ENCODE measurements at regions not wholly inside any gene's neighbourhood (a gene's known extent, or its start where the extent isn't known, plus 50 kb on each side); places are given as distances from the start of the nearest gene placed in this dataset.
"Not testable (repeated sequence)": the region's sequence is repeated elsewhere in the genome, so short reads cannot be mapped to it uniquely, and the experiment has no call there.

GRCh38 chr5:28305891-28306290 is 1267.5 kb upstream of the CDH9 start:
- H3K36me3 ChIP-seq (ENCODE audit: insufficient read depth, low read length): no peaks in the 10 kb centered on the region
- H3K79me2 ChIP-seq (ENCODE audit: insufficient read depth, low read length): no peaks in the 10 kb centered on the region
- no peak overlapping the region for H3K4me2 ChIP-seq (ENCODE audit: insufficient read depth, low read length)
- ATAC-seq (ENCODE audit: insufficient read depth, low read depth) (no peak), DNase-seq (no peak)
- no peak overlapping the region for H3K27ac ChIP-seq (ENCODE audit: low read length)
- no peak overlapping the region for H3K9ac ChIP-seq (ENCODE audit: low read depth, low read length)
- peaks cover 1% of the 10 kb centered on the region for H3K9me3 ChIP-seq (ENCODE audit: insufficient read depth, low read length, severe bottlenecking)
- TF ChIP-seq CTCF (IDR thresholded peaks at IDR 0.05; ENCODE audit: borderline replicate concordance, extremely low read depth, low read length, poor library complexity, severe bottlenecking): no peak
- no peak for TF ChIP-seq EZH2 (IDR thresholded peaks at IDR 0.05; ENCODE audit: borderline replicate concordance, low read depth, low read length, severe bottlenecking)
- no peaks in the 10 kb centered on the region for H4K20me1 ChIP-seq (ENCODE audit: insufficient read depth, low read length)
- no peaks in the 10 kb centered on the region for H3K4me1 ChIP-seq (ENCODE audit: insufficient read depth, low read length)
- H3K27me3 ChIP-seq (ENCODE audit: insufficient read depth, low read length, poor library complexity): no peaks in the 10 kb centered on the region
- no peak overlapping the region for H2AFZ ChIP-seq (ENCODE audit: low read depth, low read length)
- no peak overlapping the region for H3K4me3 ChIP-seq (ENCODE audit: low read depth in 1 of 2, low read length in 2 of 2)

- Histone ChIP-seq H3K36me3 (ENCODE audit: insufficient read depth, low read length) (no peaks in the 10 kb centered on the region), H3K4me2 (ENCODE audit: insufficient read depth, low read length) (no peak overlapping the region), H4K20me1 (ENCODE audit: insufficient read depth, low read length) (no peaks in the 10 kb centered on the region), H3K4me3 (ENCODE audit: low read depth in 1 of 2, low read length in 2 of 2) (no peak overlapping the region), H3K9me3 (ENCODE audit: insufficient read depth, low read length, severe bottlenecking) (peaks cover 1% of the 10 kb centered on the region), H3K27ac (ENCODE audit: low read length) (no peak overlapping the region), H3K79me2 (ENCODE audit: insufficient read depth, low read length) (no peaks in the 10 kb centered on the region), H3K4me1 (ENCODE audit: insufficient read depth, low read length) (no peaks in the 10 kb centered on the region), H3K27me3 (ENCODE audit: insufficient read depth, low read length, poor library complexity) (no peaks in the 10 kb centered on the region), H3K9ac (ENCODE audit: low read depth, low read length) (no peak overlapping the region), H2AFZ (ENCODE audit: low read depth, low read length) (no peak overlapping the region)
- DNase-seq (no peak), ATAC-seq (ENCODE audit: insufficient read depth, low read depth) (no peak)
- TF ChIP-seq EZH2 (IDR thresholded peaks at IDR 0.05; ENCODE audit: borderline replicate concordance, low read depth, low read length, severe bottlenecking) (no peak), CTCF (IDR thresholded peaks at IDR 0.05; ENCODE audit: borderline replicate concordance, extremely low read depth, low read length, poor library complexity, severe bottlenecking) (no peak)
These were observed 1263.3 kb upstream of the CDH9 start for GRCh38 chr5:28301712-28302111.

- no peaks in the 10 kb centered on the region for H4K20me1 ChIP-seq (ENCODE audit: insufficient read depth, low read length)
- no peaks in the 10 kb centered on the region for H3K36me3 ChIP-seq (ENCODE audit: insufficient read depth, low read length)
- H3K4me3 ChIP-seq (ENCODE audit: low read depth in 1 of 2, low read length in 2 of 2): no peak overlapping the region
- H3K4me2 ChIP-seq (ENCODE audit: insufficient read depth, low read length): no peak overlapping the region
- no peaks in the 10 kb centered on the region for H3K79me2 ChIP-seq (ENCODE audit: insufficient read depth, low read length)
- no peak overlapping the region for H3K9ac ChIP-seq (ENCODE audit: low read depth, low read length)
- DNase-seq: no peak
- no peak overlapping the region for H3K27ac ChIP-seq (ENCODE audit: low read length)
- no peaks in the 10 kb centered on the region for H3K27me3 ChIP-seq (ENCODE audit: insufficient read depth, low read length, poor library complexity)
- no peak for TF ChIP-seq EZH2 (IDR thresholded peaks at IDR 0.05; ENCODE audit: borderline replicate concordance, low read depth, low read length, severe bottlenecking)
- no peak for TF ChIP-seq CTCF (IDR thresholded peaks at IDR 0.05; ENCODE audit: borderline replicate concordance, extremely low read depth, low read length, poor library complexity, severe bottlenecking)
- H2AFZ ChIP-seq (ENCODE audit: low read depth, low read length): no peak overlapping the region
- H3K9me3 ChIP-seq (ENCODE audit: insufficient read depth, low read length, severe bottlenecking): no peaks in the 10 kb centered on the region
- no peaks in the 10 kb centered on the region for H3K4me1 ChIP-seq (ENCODE audit: insufficient read depth, low read length)
- ATAC-seq (ENCODE audit: insufficient read depth, low read depth): no peak
These were observed 1258.0 kb upstream of the CDH9 start for GRCh38 chr5:28296254-28297013.

GRCh38 chr5:28287021-28287420 is 1248.6 kb upstream of the CDH9 start:
- not testable (repeated sequence) for H3K79me2 ChIP-seq (ENCODE audit: insufficient read depth, low read length); H3K36me3 ChIP-seq (ENCODE audit: insufficient read depth, low read length); H3K9me3 ChIP-seq (ENCODE audit: insufficient read depth, low read length, severe bottlenecking); H3K4me2 ChIP-seq (ENCODE audit: insufficient read depth, low read length); ATAC-seq (ENCODE audit: insufficient read depth, low read depth); H4K20me1 ChIP-seq (ENCODE audit: insufficient read depth, low read length); H3K27ac ChIP-seq (ENCODE audit: low read length); H3K4me3 ChIP-seq (ENCODE audit: low read depth in 1 of 2, low read length in 2 of 2); H3K27me3 ChIP-seq (ENCODE audit: insufficient read depth, low read length, poor library complexity); DNase-seq; H3K9ac ChIP-seq (ENCODE audit: low read depth, low read length); H3K4me1 ChIP-seq (ENCODE audit: insufficient read depth, low read length); H2AFZ ChIP-seq (ENCODE audit: low read depth, low read length)

Measured in DND-41 (cell line).